HG02885 (cell line): ENCODE measurements at regions not wholly inside any gene's neighbourhood (a gene's known extent, or its start where the extent isn't known, plus 50 kb on each side); places are given as distances from the start of the nearest gene placed in this dataset.
"Not testable (repeated sequence)": the region's sequence is repeated elsewhere in the genome, so short reads cannot be mapped to it uniquely, and the experiment has no call there.

ENCODE experiments used
- ATAC-seq: cut with Tn5 transposase; IDR thresholded peaks from one replicate; pipeline ENCODE4 v1.9.1; 2021; ENCODE audit warnings: mild to moderate bottlenecking; ENCODE audit not compliant: unreplicated experiment, poor library complexity

DNA sequence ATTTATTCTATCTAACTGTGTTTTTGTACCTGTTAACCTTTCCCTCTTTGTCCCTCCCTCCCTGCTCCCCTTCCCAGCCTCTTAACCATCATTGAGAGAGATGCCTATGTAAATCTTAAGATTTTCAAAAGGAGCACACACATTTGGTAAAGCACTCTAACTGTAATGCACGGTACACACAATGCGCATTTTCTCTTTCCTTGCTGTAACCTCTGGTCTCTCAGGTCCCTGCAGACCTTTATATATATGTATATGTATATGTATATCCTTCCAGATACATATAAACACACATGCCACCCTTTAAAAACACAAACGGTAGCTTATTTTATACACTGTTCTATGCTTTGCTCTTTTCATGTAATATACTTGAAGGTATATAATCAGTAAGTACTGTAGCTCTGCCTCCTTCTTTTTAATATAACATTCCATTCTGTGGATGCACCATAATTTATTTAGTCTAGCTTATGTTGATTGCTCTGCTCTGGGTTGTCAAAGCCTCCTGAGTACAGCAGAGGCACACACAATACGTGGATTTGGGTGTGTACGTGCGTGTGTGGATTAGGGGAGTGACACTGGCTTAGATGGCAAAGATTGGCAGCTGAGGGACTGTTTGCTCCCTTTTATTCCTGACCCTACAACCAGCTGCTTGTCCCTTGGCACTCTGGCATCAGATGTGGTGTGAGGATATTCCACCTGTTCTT is 118.4 kb upstream of the PTPN20 start:
- ATAC-seq: not testable (repeated sequence)

DNA sequence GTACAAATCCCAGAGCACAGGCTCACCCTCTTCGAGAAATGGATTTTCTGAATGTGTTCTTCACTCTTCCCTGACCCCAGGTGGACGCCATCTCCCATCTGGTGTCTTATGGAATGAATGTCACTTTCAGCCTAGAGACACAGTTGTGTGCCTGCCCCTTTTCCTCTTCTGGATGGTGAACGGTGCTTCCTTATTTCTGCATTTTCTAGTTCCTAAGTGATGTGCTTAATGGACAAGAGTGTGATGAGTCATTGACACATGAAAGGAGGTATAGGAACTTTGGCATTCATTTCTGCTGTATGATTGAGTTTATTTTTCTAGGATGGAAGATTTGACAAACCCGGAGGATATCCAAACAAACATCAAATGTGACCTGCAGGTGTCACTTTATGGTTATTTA is 114.9 kb upstream of the PTPN20 start:
- ATAC-seq: not testable (repeated sequence)

DNA sequence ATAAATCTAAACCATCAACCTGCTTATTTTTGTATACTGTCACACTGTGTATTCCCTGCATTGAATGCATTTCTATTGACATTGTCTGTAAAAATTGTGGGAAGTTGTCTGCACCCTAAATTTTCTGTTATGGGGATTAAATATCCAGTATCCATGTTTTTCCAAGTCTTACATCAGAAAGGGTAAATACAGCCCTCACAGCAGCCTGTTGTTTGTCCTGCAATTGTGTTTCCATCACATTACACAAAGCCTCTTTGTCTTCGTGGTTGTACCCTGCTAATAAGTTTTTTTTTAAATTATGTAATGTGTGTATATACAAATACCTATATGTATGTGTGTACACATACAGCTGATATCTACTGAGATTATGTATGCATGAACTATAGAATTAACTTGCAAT is 109.2 kb upstream of the PTPN20 start:
- ATAC-seq: not testable (repeated sequence)

DNA sequence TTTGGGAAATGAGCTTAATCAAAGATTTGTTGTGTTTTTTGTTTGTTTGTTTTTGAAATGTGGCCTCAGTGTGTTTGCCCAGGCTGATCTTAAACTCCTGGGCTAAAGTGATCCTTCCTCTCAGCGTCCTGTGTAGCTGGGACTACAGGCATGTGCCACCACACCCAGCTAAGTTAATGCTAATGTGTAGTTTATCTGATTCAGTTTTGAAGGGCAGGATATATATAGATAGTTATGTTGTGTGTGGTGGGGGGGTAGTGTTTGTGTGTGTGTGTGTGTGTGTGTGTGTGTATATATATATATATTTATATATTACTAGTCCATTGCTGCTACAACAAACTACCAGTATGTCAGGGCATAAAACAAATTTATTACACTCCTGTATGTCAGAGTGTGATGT is 108.1 kb upstream of the PTPN20 start:
- ATAC-seq: not testable (repeated sequence)

DNA sequence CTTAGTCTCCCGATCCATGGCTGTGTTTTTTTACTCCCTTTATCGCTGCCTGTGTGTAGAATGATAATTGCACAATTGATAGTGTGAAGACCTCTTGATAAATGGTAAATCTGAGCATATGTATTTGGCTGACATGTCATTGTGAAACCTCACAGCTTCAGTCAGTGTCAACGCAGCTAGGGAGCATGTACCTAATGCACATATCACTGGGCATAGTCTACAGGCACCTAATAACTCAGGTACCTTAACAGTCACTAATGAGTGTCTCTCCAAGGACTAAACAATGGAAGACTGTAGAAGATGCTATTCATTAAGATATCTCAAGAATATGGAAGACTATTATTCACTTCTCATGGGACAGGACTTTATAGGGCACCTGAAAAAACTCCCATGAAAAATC is 101.0 kb upstream of the PTPN20 start:
- not testable (repeated sequence) for ATAC-seq

DNA sequence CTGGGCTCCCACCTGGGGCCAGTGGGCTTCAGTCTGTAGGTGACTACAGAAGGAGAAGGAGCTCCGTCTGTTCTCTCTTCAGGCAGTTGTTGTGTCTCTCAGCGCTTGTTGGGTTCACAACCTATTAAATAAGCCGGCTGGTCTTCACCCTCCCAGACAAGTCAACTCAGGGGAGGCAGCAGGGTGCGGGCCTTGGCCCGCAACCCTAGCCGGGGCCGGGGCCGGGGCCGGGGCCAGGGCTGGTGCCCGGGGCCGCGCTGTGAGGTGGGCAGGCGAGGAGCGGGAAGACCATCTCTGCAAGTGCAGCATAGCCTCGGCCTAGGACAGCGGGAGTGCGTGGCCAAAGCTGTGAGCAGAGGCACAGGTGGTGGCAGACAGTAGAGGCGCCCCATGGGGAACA is 95.1 kb upstream of the PTPN20 start:
- ATAC-seq: not testable (repeated sequence)

DNA sequence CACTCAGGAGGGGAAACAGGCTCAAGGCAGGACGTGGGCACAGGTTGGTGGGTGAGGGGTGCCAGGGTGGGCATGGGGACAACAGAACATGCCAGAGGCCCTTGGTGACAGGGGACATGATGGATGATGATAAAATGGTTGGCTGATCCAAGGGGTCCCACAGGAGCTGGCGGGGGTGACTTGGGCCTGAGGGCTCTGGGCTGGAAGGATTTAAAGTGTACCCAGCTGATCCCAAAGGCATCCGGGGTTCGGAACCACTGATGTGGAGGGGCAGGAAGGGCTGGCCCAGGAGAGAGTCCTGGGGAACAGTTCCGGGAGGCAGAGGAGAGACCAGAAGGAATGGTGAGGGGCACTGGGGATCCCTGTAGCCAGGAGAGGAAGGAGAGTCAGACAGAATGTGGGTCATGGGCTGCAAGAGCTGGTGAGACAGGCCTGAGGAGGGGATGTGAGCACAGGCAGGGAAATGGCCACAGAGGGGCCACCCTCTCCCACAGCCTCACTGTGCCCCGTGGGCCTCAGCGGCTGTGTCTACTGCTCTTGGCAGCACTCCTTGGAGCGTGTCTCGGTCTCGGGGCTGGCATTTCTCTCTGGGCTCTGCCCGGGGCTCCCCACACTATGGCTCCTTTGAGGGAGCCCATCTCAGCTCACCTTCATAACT is 70.7 kb upstream of the PTPN20 start:
- not testable (repeated sequence) for ATAC-seq

DNA sequence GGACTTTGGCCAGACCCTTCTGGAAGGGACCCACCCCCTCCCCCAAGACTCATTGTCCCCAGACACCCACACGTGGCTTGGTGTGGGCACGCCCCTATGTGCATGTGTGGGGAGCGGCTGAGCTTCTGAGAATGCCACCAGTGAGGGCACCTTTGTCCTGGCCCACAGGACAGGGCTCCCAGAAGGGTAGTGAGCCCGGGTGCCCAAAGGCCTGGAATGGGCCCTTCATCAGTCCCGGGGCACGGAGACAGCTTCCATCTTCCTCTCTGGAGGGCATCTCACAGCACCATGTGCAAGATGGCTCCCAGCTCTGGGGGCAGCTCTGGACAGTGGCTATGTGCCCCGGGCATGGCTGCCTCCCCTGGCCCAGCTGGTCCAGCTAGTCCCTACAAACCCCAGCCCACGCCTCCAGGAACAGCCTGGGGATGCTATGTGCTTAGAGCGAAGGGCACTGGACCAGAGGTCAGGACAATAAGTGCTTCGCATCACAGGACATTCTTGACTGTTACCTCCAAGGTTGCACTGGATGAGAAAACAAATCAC is 70.1 kb upstream of the PTPN20 start:
- ATAC-seq: not testable (repeated sequence)

DNA sequence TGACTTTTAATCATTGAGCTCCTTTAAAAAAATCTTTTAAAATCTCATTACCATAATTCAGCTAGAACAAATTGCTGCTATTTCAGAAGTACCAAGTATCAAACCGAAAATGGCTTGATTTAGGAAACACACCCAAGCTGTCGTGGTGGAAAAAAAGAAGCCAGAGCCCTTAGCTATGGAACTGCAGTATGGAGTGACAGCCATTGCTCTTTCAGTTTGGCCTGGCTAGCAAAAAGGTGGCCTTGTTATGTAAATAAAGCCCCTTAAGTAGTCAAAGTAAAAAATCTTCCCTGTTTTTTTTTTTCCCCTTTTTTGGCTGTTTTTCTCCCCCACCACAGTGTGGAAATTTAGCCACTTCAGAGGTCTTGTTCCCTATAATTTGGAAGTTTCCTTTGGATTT is 66.0 kb upstream of the PTPN20 start:
- not testable (repeated sequence) for ATAC-seq

DNA sequence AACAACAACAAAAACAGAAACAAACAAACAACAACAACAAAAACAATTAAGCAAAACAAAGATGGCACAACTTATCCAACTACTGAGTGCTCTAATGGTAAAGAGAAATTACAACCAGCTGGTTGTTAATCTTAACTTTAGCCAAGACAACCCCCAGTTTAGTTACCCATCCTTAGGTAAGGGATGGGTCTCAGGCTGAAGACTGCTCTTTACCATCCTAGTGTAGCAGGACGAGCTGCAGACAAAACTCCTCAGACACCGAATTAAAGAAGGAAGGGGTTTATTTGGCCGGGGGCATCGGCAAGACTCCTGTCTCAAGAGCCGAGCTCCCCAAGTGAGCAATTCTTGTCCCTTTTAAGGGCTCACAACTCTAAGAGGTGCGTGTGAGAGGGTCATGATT is 65.6 kb upstream of the PTPN20 start:
- not testable (repeated sequence) for ATAC-seq

DNA sequence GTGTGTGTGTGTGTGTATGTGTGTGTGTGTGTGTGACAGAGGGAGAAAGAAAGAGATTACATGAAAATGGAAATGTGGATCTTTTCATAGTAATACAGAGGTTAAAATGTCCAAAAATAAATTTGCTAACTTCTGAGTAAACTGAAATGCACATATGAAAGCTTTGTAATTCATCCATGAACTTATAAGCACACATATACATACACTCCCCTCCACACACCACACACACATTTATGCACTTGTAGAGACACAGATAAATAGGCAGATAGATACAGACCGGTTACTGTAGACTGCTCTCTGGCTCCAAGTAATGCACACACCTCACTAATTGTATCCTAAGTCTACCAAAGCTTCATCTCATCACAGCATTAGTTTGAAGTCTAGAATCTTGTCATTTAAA is 50.5 kb upstream of the PTPN20 start:
- not testable (repeated sequence) for ATAC-seq
